Prostate gland (tissue), 2 donors: ENCODE measurements at regions not wholly inside any gene's neighbourhood (a gene's known extent, or its start where the extent isn't known, plus 50 kb on each side); places are given as distances from the start of the nearest gene placed in this dataset.

Experiments
- DNase-seq: peaks from one replicate; pipeline ENCODE4 v3.0.0-alpha.2; 2019; ENCODE audit warnings: low spot score
- H3K27ac ChIP-seq, 2 donors: fragments of 200-600 bp; sonication (generic); 2 replicates each; pipeline ENCODE4 v1.5.1; 2017 to 2019
- H3K27me3 ChIP-seq: fragments of 200-600 bp; sonication (generic); replicated peaks from 2 replicates; pipeline ENCODE4 v1.5.1; 2019; ENCODE audit not compliant: insufficient read depth
- H3K36me3 ChIP-seq, 2 donors: fragments of 200-600 bp; sonication (generic); 1 replicate in 1 of 2; 2 replicates in 1 of 2; pipeline versions ENCODE4 v1.5.1 to v1.8.1; 2017 to 2019
- H3K4me1 ChIP-seq: fragments of 200-600 bp; sonication (generic); replicated peaks from 2 replicates; pipeline ENCODE4 v1.5.1; 2019
- H3K4me3 ChIP-seq, 2 donors: fragments of 200-600 bp; sonication (generic); 2 replicates each; pipeline ENCODE4 v1.5.1; 2017 to 2019
- H3K9me3 ChIP-seq: fragments of 200-600 bp; sonication (generic); 2 replicates; pipeline ENCODE4 v1.5.1; 2017
- CTCF ChIP-seq, 4 experiments: fragments of 200-600 bp in 2 of 4; fragments of 450-650 bp in 2 of 4; sonication (generic) in 2 of 4; IDR thresholded peaks; 1 replicate in 3 of 4; 2 replicates in 1 of 4; pipeline ENCODE4 v1.5.1; 2016 to 2019; ENCODE audit warnings: antibody characterized with exemption in 4 of 4, mild to moderate bottlenecking in 2 of 4, moderate library complexity in 2 of 4
- POLR2A ChIP-seq: fragments of 450-650 bp; IDR thresholded peaks from one replicate; pipeline ENCODE4 v1.6.1; 2016; ENCODE audit warnings: antibody characterized with exemption, mild to moderate bottlenecking
- POLR2AphosphoS5 ChIP-seq: sonication (generic); formaldehyde crosslinking; IDR thresholded peaks from one replicate; pipeline ENCODE4 v1.6.1; 2017; ENCODE audit warnings: antibody characterized with exemption
- WGBS: methylation state at CpG from one replicate; pipeline ENCODE4 v1.1.5; 2018; 5-methylcytosine and 5-hydroxymethylcytosine counted together
- intact Hi-C: fragments of 100-400 bp; cut with DNase I; formaldehyde crosslinking; loops from one replicate; pipeline ENCODE4 v1.14.2; 2022

- intact Hi-C loops, result loop anchor here (10.0 kb wide), 4 partner anchors 326 to 1636 kb away; partner anchors contain the start of gene PPP3CA
- Histone ChIP-seq H3K4me1 (no peaks in the 10 kb centered on the region), H3K9me3 (no peaks in the 10 kb centered on the region), H3K27me3 (no peaks in the 10 kb centered on the region), H3K27ac (no peak overlapping the region), H3K36me3 (no peaks in the 10 kb centered on the region), H3K4me3 (no peak overlapping the region)
- TF ChIP-seq CTCF (IDR thresholded peaks at IDR 0.05), result no peak
- TF ChIP-seq POLR2AphosphoS5, result no peak
- TF ChIP-seq POLR2A, result no peak
- DNase-seq, result no peak
- WGBS, result 88% methylated on average over 2 of the region's 2 CpGs
Observed at GRCh38 chr4:100098681-100099080, 91.6 kb downstream of the DDIT4L start.

- 86% methylated on average over 7 of the region's 7 CpGs for WGBS
- no peak for DNase-seq
- H3K36me3 ChIP-seq, result no peaks in the 10 kb centered on the region
- no peaks in the 10 kb centered on the region for H3K4me1 ChIP-seq
- H3K9me3 ChIP-seq, result no peaks in the 10 kb centered on the region
- no peak overlapping the region for H3K27ac ChIP-seq
- H3K4me3 ChIP-seq, result no peak overlapping the region
- TF ChIP-seq POLR2A, result no peak
- no peak for TF ChIP-seq POLR2AphosphoS5
- TF ChIP-seq CTCF (IDR thresholded peaks at IDR 0.05), result no peak
- intact Hi-C loops, result loop anchor here (10.0 kb wide), 4 partner anchors 327 to 1637 kb away; partner anchors contain the start of gene PPP3CA
- no peaks in the 10 kb centered on the region for H3K27me3 ChIP-seq
Observed at GRCh38 chr4:100098011-100098545, 92.2 kb downstream of the DDIT4L start.

GRCh38 chr4:100095729-100096595, 94.3 kb downstream of the DDIT4L start:
- peak; percentile 48 for DNase-seq
- Histone ChIP-seq H3K27me3 (no peaks in the 10 kb centered on the region), H3K9me3 (no peaks in the 10 kb centered on the region), H3K27ac (no peak overlapping the region), H3K4me1 (no peaks in the 10 kb centered on the region), H3K36me3 (no peaks in the 10 kb centered on the region), H3K4me3 (no peak overlapping the region)
- WGBS, result 23% methylated on average over 7 of the region's 7 CpGs
- peak; percentile 26 to 49 (median 40) for TF ChIP-seq CTCF (IDR thresholded peaks at IDR 0.05)
- TF ChIP-seq POLR2A, result no peak
- intact Hi-C loops, result loop anchor here (10.0 kb wide), 4 partner anchors 329 to 1639 kb away; partner anchors contain the start of gene PPP3CA

GRCh38 chr4:100093091-100093866, 97.0 kb downstream of the DDIT4L start:
- intact Hi-C loops, result loop anchor here (10.0 kb wide), 4 partner anchors 332 to 1642 kb away; partner anchors contain the start of gene PPP3CA
- WGBS, result 29% methylated on average over 8 of the region's 8 CpGs
- Histone ChIP-seq H3K9me3 (no peaks in the 10 kb centered on the region), H3K27ac (no peak overlapping the region), H3K4me1 (no peaks in the 10 kb centered on the region), H3K4me3 (no peak overlapping the region), H3K27me3 (no peaks in the 10 kb centered on the region), H3K36me3 (no peaks in the 10 kb centered on the region)
- TF ChIP-seq CTCF (IDR thresholded peaks at IDR 0.05), result peak; percentile 20 to 75 (median 74)
- TF ChIP-seq POLR2A, result no peak
- peak; percentile 47 for TF ChIP-seq POLR2AphosphoS5
- DNase-seq, result peak; percentile 84
